A549 (cell line): ENCODE measurements at regions not wholly inside any gene's neighbourhood (a gene's known extent, or its start where the extent isn't known, plus 50 kb on each side); places are given as distances from the start of the nearest gene placed in this dataset.
"Not testable (repeated sequence)": the region's sequence is repeated elsewhere in the genome, so short reads cannot be mapped to it uniquely, and the experiment has no call there.

Experiments
- ATAC-seq, 2 experiments: fragments of 200-7000 bp in 1 of 2; fragments of >200 bp in 1 of 2; cut with Nextera tagmentation in 1 of 2; cut with Tn5 transposase in 1 of 2; 3 replicates each; pipeline versions ENCODE4 v1.8.0 to v1.9.1; 2018 to 2020; ENCODE audit warnings: mild to moderate bottlenecking in 1 of 2, moderate library complexity in 1 of 2
- CTCF ChIA-PET: fragments of 300-600 bp; sonication (Branson Sonifier 250); formaldehyde crosslinking; extraction: SDS; loops from one replicate; lab custom pipeline; 2021; ENCODE audit warnings: antibody characterized with exemption, inconsistent platforms; lab: Yijun Ruan, JAX
- POLR2A ChIA-PET: fragments of 350-600 bp; formaldehyde crosslinking; extraction: SDS; loops from one replicate; lab custom pipeline; 2021; ENCODE audit warnings: antibody characterized with exemption, inconsistent platforms; lab: Yijun Ruan, JAX
- DNase-seq, 2 experiments: peaks; one replicate each; pipeline versions ENCODE4 v3.0.0 to v3.0.0-alpha.2; 2011 to 2016; ENCODE audit warnings: low read depth in 1 of 2, low spot score in 1 of 2
- FAIRE-seq: peaks from 2 replicates; lab custom pipeline; 2011; peaks lifted over from hg19 to GRCh38; lab: Jason Lieb, UNC
- H3K27ac ChIP-seq, 2 experiments: fragments of >200 bp; sonication (Bioruptor Twin); formaldehyde crosslinking; 3 replicates each; pipeline ENCODE4 v1.5.1; 2016 to 2017
- H3K4me1 ChIP-seq: fragments of >200 bp; sonication (Bioruptor Twin); formaldehyde crosslinking; 3 replicates; pipeline ENCODE4 v1.6.1; 2016
- H3K4me2 ChIP-seq: fragments of >200 bp; sonication (Bioruptor Twin); formaldehyde crosslinking; 3 replicates; pipeline ENCODE4 v1.6.1; 2016
- H3K4me3 ChIP-seq: fragments of >200 bp; sonication (Bioruptor Twin); formaldehyde crosslinking; 3 replicates; pipeline ENCODE4 v1.5.1; 2016
- H3K9me3 ChIP-seq: fragments of >200 bp; sonication (Bioruptor Twin); formaldehyde crosslinking; 3 replicates; pipeline ENCODE4 v1.6.1; 2016
- BCL3 ChIP-seq: fragments of >200 bp; sonication (Bioruptor Twin); formaldehyde crosslinking; IDR thresholded peaks from 3 replicates; pipeline ENCODE4 v1.6.1; 2016
- CBX2 ChIP-seq: fragments of 200-600 bp; sonication (generic); IDR thresholded peaks from 2 replicates; pipeline ENCODE4 v1.6.1; 2016; ENCODE audit warnings: low read depth, mild to moderate bottlenecking, borderline replicate concordance
- CBX8 ChIP-seq: fragments of 200-600 bp; sonication (generic); IDR thresholded peaks from 2 replicates; pipeline ENCODE4 v1.6.1; 2016
- CEBPB ChIP-seq, 2 experiments: fragments of >200 bp in 1 of 2; sonication (Bioruptor Twin) in 1 of 2; formaldehyde crosslinking in 1 of 2; IDR thresholded peaks; 2 replicates each; pipeline ENCODE4 v1.6.1; 2012 to 2016
- CHD2 ChIP-seq: fragments of 150-350 bp; IDR thresholded peaks from 2 replicates; pipeline ENCODE4 v1.6.1; 2014; ENCODE audit warnings: low read length; ENCODE audit not compliant: partially characterized antibody
- CHD4 ChIP-seq: fragments of 200-600 bp; sonication (generic); IDR thresholded peaks from 2 replicates; pipeline ENCODE4 v1.6.1; 2016; ENCODE audit warnings: antibody characterized with exemption, mild to moderate bottlenecking, borderline replicate concordance
- CTCF ChIP-seq: fragments of >200 bp; sonication (Bioruptor Twin); formaldehyde crosslinking; IDR thresholded peaks from 3 replicates; pipeline ENCODE4 v1.5.1; 2016
- E2F6 ChIP-seq: IDR thresholded peaks from 2 replicates; pipeline ENCODE4 v1.6.1; 2012; ENCODE audit warnings: low read depth, borderline replicate concordance
- ELK1 ChIP-seq: fragments of 150-350 bp; IDR thresholded peaks from 2 replicates; pipeline ENCODE4 v1.6.1; 2014; ENCODE audit warnings: low read depth, mild to moderate bottlenecking, low read length
- FOSL2 ChIP-seq, 2 experiments: fragments of 450-650 bp in 1 of 2; fragments of >200 bp in 1 of 2; sonication (Bioruptor Twin) in 1 of 2; formaldehyde crosslinking; IDR thresholded peaks; 2 replicates each; pipeline versions ENCODE4 v1.5.0 to v1.6.1; 2016 to 2020; ENCODE audit warnings: mild to moderate bottlenecking in 1 of 2, moderate library complexity in 1 of 2
- GATA3 ChIP-seq: IDR thresholded peaks from 2 replicates; pipeline ENCODE4 v1.6.1; 2012; ENCODE audit warnings: borderline replicate concordance
- HEYL ChIP-seq: fragments of 250-450 bp; sonication (Bioruptor Pico); IDR thresholded peaks from 2 replicates; pipeline ENCODE4 v1.8.0; 2021; ENCODE audit warnings: mild to moderate bottlenecking, moderate library complexity
- HMGXB4 ChIP-seq: fragments of 250-450 bp; sonication (Bioruptor Pico); IDR thresholded peaks from 2 replicates; pipeline ENCODE4 v1.5.0; 2021; ENCODE audit warnings: mild to moderate bottlenecking, moderate library complexity, borderline replicate concordance
- HOXA7 ChIP-seq: fragments of 250-450 bp; sonication (Bioruptor Pico); IDR thresholded peaks from 2 replicates; pipeline ENCODE4 v1.5.0; 2020; ENCODE audit warnings: mild to moderate bottlenecking, moderate library complexity
- HOXB13 ChIP-seq: fragments of 250-450 bp; sonication (Bioruptor Pico); IDR thresholded peaks from 2 replicates; pipeline ENCODE4 v1.5.0; 2020; ENCODE audit warnings: low read depth, mild to moderate bottlenecking, moderate library complexity
- KDM1A ChIP-seq: fragments of 200-600 bp; sonication (generic); IDR thresholded peaks from 2 replicates; pipeline ENCODE4 v1.6.1; 2016; ENCODE audit warnings: low read depth, mild to moderate bottlenecking
- KDM5A ChIP-seq: fragments of 200-600 bp; sonication (generic); IDR thresholded peaks from 2 replicates; pipeline ENCODE4 v1.6.1; 2016; ENCODE audit warnings: antibody characterized with exemption, mild to moderate bottlenecking
- NFE2L2 ChIP-seq: fragments of 150-350 bp; conservative IDR thresholded peaks from 2 replicates; pipeline ENCODE4 v1.6.1; 2014; ENCODE audit warnings: low read length
- NPAS2 ChIP-seq: fragments of 250-450 bp; sonication (Bioruptor Pico); IDR thresholded peaks from 2 replicates; pipeline ENCODE4 v1.8.0; 2022; ENCODE audit warnings: mild to moderate bottlenecking, moderate library complexity, borderline replicate concordance
- NR3C1 ChIP-seq: fragments of >200 bp; sonication (Bioruptor Twin); formaldehyde crosslinking; IDR thresholded peaks from 3 replicates; pipeline ENCODE4 v1.6.1; 2017
- POLR2AphosphoS2 ChIP-seq: conservative IDR thresholded peaks from 2 replicates; pipeline ENCODE4 v1.6.1; 2012; ENCODE audit warnings: low read length, improper control_type of control experiment, inconsistent platforms
- RCOR1 ChIP-seq: fragments of 150-350 bp; IDR thresholded peaks from 2 replicates; pipeline ENCODE4 v1.6.1; 2014; ENCODE audit warnings: antibody characterized with exemption, low read length, low read depth
- SMC3 ChIP-seq: fragments of >200 bp; sonication (Bioruptor Twin); formaldehyde crosslinking; IDR thresholded peaks from 3 replicates; pipeline ENCODE4 v1.6.1; 2018; ENCODE audit warnings: inconsistent platforms
- TP53 ChIP-seq: fragments of 250-450 bp; sonication (Bioruptor Pico); IDR thresholded peaks from 2 replicates; pipeline ENCODE4 v1.5.0; 2021; ENCODE audit warnings: mild to moderate bottlenecking, moderate library complexity
- USF2 ChIP-seq: fragments of 450-650 bp; IDR thresholded peaks from 2 replicates; pipeline ENCODE4 v1.6.1; 2014; ENCODE audit warnings: antibody characterized with exemption
- WGBS: methylation state at CpG from one replicate; pipeline ENCODE4 v1.1.6; 2017; ENCODE audit errors: missing lambda C conversion rate; 5-methylcytosine and 5-hydroxymethylcytosine counted together

- Histone ChIP-seq H3K4me3 (no peak overlapping the region), H3K9me3 (no peaks in the 10 kb centered on the region), H3K4me2 (no peak overlapping the region), H3K4me1 (no peaks in the 10 kb centered on the region), H3K27ac (no peak overlapping the region)
- ChIA-PET POLR2A (no interaction called here), CTCF (no interaction called here)
- 1% methylated on average over 4 of the region's 4 CpGs for WGBS
- no peak for ATAC-seq
- TF ChIP-seq GATA3 (no peak), KDM5A (no peak), POLR2AphosphoS2 (no peak), NPAS2 (CRISPR knock-in tag) (no peak), FOSL2 (IDR thresholded peaks at IDR 0.05) (no peak), FOSL2 (CRISPR knock-in tag; IDR thresholded peaks at IDR 0.05) (no peak), E2F6 (no peak), CHD2 (no peak), CEBPB (IDR thresholded peaks at IDR 0.05) (no peak), BCL3 (no peak), USF2 (no peak), SMC3 (no peak), KDM1A (no peak), CBX8 (no peak), HOXB13 (CRISPR knock-in tag) (no peak)
- FAIRE-seq = no peak
- DNase-seq = no peak
These were observed 498.7 kb upstream of the SPRED2 start for GRCh38 chr2:65931056-65931455.

GRCh38 chr2:65930259-65930658, 497.9 kb upstream of the SPRED2 start:
- FAIRE-seq = no peak

GRCh38 chr2:65929664-65930063, 497.3 kb upstream of the SPRED2 start:
- H3K9me3 ChIP-seq, H3K4me1 ChIP-seq, H3K4me3 ChIP-seq, ATAC-seq, H3K4me2 ChIP-seq, POLR2A ChIA-PET, H3K27ac ChIP-seq, CTCF ChIA-PET, DNase-seq, FAIRE-seq: not testable (repeated sequence)
- 39% methylated on average over 4 of the region's 10 CpGs for WGBS

More at GRCh38 chr2:65930259-65930658, 497.9 kb upstream of the SPRED2 start:
- Histone ChIP-seq H3K9me3 (no peaks in the 10 kb centered on the region), H3K4me3 (no peak overlapping the region), H3K27ac (no peak overlapping the region), H3K4me2 (no peak overlapping the region), H3K4me1 (no peaks in the 10 kb centered on the region)
- no peak for ATAC-seq
- no peak for DNase-seq
- no peak for TF ChIP-seq KDM1A
- TF ChIP-seq TP53 = no peak
- TF ChIP-seq CHD4 = no peak
- TF ChIP-seq ELK1 = no peak
- ChIA-PET POLR2A (no interaction called here), CTCF (no interaction called here)
- 49% methylated on average over 4 of the region's 4 CpGs for WGBS

- 2% methylated on average over 4 of the region's 4 CpGs for WGBS
- FAIRE-seq (no peak), DNase-seq (no peak), ATAC-seq (no peak)
- ChIA-PET POLR2A (no interaction called here), CTCF (interaction anchor here (1.4 kb wide), 1 partner anchor 19 kb away, joined by 3 read pairs; no protein-coding TSS in a partner anchor)
- Histone ChIP-seq H3K4me3 (no peak overlapping the region), H3K4me1 (no peaks in the 10 kb centered on the region), H3K9me3 (no peaks in the 10 kb centered on the region), H3K4me2 (no peak overlapping the region), H3K27ac (no peak overlapping the region)
- TF ChIP-seq SMC3 (no peak), CBX2 (no peak), NR3C1 (no peak), HOXA7 (CRISPR knock-in tag) (no peak), HMGXB4 (no peak), CTCF (no peak), NFE2L2 (no peak), HEYL (no peak), RCOR1 (no peak)
These were observed 490.4 kb upstream of the SPRED2 start for GRCh38 chr2:65922794-65923193.
